ENCODE measurements at regions not wholly inside any gene's neighbourhood (a gene's known extent, or its start where the extent isn't known, plus 50 kb on each side); places are given as distances from the start of the nearest gene placed in this dataset.
"Not testable (repeated sequence)": the region's sequence is repeated elsewhere in the genome, so short reads cannot be mapped to it uniquely, and the experiment has no call there.

DNA sequence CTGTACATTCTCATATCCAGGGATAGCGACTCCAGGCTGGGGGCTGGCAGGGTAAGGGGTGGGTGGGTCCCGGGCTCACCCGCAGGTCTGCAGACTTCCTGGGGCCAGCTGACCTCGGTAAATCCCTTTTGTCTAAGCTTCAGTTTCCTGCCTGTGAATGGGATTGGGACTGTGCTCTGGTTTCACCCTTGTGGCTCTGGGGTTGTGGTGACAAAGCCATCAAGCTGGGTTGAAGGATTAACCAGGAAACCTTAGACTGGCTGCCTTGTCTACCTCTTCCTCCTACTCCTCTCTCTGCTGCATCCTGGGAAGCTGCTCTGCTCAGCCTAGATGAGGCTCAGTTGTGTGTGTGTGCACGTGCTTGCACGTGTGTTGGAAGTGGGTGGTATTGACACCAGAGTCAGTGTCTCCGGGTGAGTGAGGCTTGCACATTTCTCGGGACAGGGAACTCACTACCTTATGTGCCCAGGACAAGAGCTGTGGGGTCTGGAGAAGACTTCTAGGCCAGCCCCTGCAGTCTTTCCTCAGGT is 3078.6 kb downstream of the RPIA start:
- H3K27me3 ChIP-seq (replicated peaks); H3K36me3 ChIP-seq; DNase-seq (ENCODE audit: low read depth in 1 of 2, low spot score in 2 of 2); H3K9me3 ChIP-seq (replicated peaks); H3K4me3 ChIP-seq; H3K4me1 ChIP-seq (replicated peaks); H3K27ac ChIP-seq: not testable (repeated sequence)

GRCh38 chr2:91771604-91772003 is 3080.1 kb downstream of the RPIA start:
- not testable (repeated sequence) for H3K27ac ChIP-seq; H3K4me3 ChIP-seq; DNase-seq (ENCODE audit: low read depth in 1 of 2, low spot score in 2 of 2); H3K9me3 ChIP-seq (replicated peaks); H3K4me1 ChIP-seq (replicated peaks); H3K36me3 ChIP-seq; H3K27me3 ChIP-seq (replicated peaks)

DNA sequence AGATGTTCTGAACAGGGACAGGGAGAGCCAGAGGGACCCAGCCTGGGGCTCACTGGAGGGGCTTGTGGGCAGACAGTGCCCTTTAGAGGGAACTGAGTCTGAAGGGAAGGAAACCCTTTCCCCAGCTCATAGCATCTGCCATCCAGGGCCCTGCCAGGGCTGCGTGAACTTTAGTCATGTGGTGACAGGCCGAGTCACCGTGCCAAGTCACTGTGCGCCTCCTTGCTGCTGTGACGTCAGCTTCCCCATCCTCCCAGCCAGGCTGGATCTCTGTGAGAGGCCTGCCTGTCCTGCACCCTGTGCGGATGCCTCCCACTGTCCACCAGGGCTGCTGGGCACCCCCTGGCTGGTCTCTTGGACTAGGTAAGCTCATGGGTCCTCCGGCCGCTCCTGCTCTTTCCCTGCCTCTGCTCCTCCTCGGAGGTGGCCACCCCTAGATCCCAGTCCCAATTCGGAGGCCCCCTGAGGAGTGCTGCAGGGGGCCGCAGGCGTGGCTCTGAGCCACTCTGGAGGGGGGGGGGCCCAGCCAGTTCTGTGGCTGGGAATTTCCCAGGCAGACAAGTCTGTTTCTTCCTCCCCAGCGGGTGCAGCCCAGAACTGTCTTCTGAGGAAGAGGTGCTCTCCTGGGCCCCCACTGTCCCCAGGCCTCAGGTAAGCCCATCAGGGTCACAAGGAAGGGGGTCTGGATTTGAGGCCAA is 3080.9 kb downstream of the RPIA start:
- H3K4me3 ChIP-seq; H3K27me3 ChIP-seq (replicated peaks); H3K4me1 ChIP-seq (replicated peaks); H3K36me3 ChIP-seq; H3K9me3 ChIP-seq (replicated peaks); H3K27ac ChIP-seq; DNase-seq (ENCODE audit: low read depth in 1 of 2, low spot score in 2 of 2): not testable (repeated sequence)

DNA sequence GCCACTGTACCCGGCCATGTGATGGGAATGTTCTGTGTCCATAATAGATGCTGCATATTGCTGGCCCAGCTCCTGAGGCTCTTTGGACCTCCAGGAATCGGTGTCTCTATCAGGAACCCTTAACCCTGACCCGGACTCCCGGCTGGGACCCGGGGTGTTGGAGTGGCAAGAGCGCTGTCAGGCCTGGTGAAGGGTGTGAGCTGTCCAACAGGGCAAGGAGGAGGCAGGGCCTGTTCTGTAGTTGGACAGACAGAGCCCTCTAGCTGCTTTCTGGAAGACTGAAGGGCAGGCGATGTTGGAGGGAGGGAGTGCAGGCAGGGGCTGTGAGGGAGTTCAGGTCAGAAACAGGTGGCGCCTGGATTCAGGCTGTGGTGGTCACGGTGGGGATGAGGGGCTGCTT is 3082.3 kb downstream of the RPIA start:
- H3K4me1 ChIP-seq (replicated peaks); DNase-seq (ENCODE audit: low read depth in 1 of 2, low spot score in 2 of 2); H3K27ac ChIP-seq; H3K27me3 ChIP-seq (replicated peaks); H3K36me3 ChIP-seq; H3K9me3 ChIP-seq (replicated peaks); H3K4me3 ChIP-seq: not testable (repeated sequence)

- H3K36me3 ChIP-seq; H3K4me1 ChIP-seq (replicated peaks); H3K9me3 ChIP-seq (replicated peaks); DNase-seq (ENCODE audit: low read depth in 1 of 2, low spot score in 2 of 2); H3K4me3 ChIP-seq; H3K27ac ChIP-seq; H3K27me3 ChIP-seq (replicated peaks): not testable (repeated sequence)
Observed at GRCh38 chr2:91775193-91775592, 3083.7 kb downstream of the RPIA start.

DNA sequence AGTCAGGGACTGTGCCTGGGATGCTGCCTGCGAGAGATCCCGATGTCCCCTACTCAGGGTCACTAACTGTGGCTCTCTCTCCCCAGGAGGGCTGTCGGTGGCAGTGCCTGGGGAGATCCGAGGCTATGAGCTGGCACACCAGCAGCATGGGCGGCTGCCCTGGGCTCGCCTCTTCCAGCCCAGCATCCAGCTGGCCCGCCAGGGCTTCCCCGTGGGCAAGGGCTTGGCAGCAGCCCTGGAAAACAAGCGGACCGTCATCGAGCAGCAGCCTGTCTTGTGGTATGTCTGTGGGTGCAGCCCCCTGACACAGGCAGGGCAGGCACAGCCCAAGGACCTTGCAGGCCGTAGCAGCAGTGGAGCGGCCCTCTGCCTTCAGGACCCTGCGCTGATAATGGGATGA is 3088.9 kb downstream of the RPIA start:
- not testable (repeated sequence) for H3K9me3 ChIP-seq (replicated peaks); H3K27ac ChIP-seq; DNase-seq (ENCODE audit: low read depth in 1 of 2, low spot score in 2 of 2); H3K4me3 ChIP-seq; H3K27me3 ChIP-seq (replicated peaks); H3K36me3 ChIP-seq; H3K4me1 ChIP-seq (replicated peaks)

GRCh38 chr2:91809391-91809790 is 3061.8 kb upstream of the TEKT4 start:
- not testable (repeated sequence) for H3K4me1 ChIP-seq (replicated peaks); H3K4me3 ChIP-seq; H3K9me3 ChIP-seq (replicated peaks); H3K27me3 ChIP-seq (replicated peaks); DNase-seq (ENCODE audit: low read depth in 1 of 2, low spot score in 2 of 2); H3K27ac ChIP-seq; H3K36me3 ChIP-seq

- Histone ChIP-seq H3K36me3 (no peaks in the 10 kb centered on the region), H3K9me3 (replicated peaks) (no peaks in the 10 kb centered on the region), H3K4me3 (no peak overlapping the region), H3K4me1 (replicated peaks) (no peaks in the 10 kb centered on the region), H3K27me3 (replicated peaks) (peaks cover 9% of the 10 kb centered on the region; the same call in 1 of the 2 replicates), H3K27ac (no peak overlapping the region)
- no peak for DNase-seq (ENCODE audit: low read depth in 1 of 2, low spot score in 2 of 2)
Observed at GRCh38 chr2:91839904-91840868, 3031.0 kb upstream of the TEKT4 start.

GRCh38 chr2:91842264-91842663 is 3029.0 kb upstream of the TEKT4 start:
- not testable (repeated sequence) for H3K4me3 ChIP-seq; H3K9me3 ChIP-seq (replicated peaks); H3K36me3 ChIP-seq; H3K27ac ChIP-seq; H3K27me3 ChIP-seq (replicated peaks); DNase-seq (ENCODE audit: low read depth in 1 of 2, low spot score in 2 of 2); H3K4me1 ChIP-seq (replicated peaks)

DNA sequence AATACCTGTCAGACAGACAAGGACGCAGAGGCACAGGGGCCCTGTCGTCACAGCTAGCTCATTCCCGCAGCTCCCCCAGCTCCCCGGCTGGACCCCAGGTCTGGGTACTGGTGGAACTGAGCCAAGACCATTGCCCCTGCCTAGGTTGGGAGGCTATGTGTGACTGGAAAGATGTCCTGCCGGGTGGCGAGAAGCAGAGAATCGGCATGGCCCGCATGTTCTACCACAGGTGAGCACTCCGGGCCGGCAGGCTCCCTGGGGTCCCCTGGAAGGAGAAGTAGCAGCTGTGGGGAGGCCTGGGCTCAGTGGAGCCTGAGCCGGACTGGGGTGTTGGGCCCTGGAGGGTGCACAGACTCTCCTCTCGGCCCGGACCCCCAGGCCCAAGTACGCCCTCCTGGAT is 3028.3 kb upstream of the TEKT4 start:
- H3K27me3 ChIP-seq (replicated peaks); H3K9me3 ChIP-seq (replicated peaks); H3K27ac ChIP-seq; DNase-seq (ENCODE audit: low read depth in 1 of 2, low spot score in 2 of 2); H3K36me3 ChIP-seq; H3K4me3 ChIP-seq; H3K4me1 ChIP-seq (replicated peaks): not testable (repeated sequence)

DNA sequence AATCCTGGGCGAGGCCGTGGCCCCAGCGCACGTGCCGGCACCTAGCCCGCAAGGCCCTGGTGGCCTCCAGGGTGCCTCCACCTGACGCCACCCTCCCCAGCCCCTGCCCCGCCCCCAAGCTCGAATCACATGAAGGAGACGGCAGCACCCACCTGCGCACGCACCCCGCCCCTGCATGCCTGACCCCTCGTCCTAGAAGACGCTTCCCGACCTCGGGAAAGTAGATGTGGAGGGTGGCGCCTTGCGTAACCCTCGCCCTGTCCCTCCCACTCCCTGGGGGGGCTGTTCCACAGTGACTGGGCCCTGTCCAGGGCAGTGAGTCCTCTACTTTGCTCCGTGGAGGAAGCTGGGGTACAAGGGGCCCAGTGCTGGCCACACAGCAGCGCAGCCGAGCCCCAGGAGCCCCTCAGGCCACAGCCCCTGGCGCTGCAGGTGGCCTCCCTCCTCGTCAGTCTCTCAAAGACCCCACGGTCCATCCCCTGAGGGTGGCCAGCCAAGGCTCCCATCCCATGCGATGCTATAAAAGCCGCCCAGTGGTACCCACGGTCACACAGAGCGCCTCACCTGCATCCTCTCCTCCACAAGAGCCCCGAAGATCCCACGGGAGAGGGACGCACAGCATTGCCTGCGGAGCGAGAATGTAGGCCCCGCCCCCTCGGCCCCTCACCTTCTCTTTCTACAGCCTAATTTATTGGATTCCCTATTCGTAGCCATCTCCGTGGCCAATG is 3027.3 kb upstream of the TEKT4 start:
- not testable (repeated sequence) for H3K4me3 ChIP-seq; H3K9me3 ChIP-seq (replicated peaks); H3K4me1 ChIP-seq (replicated peaks); H3K27ac ChIP-seq; H3K36me3 ChIP-seq; DNase-seq (ENCODE audit: low read depth in 1 of 2, low spot score in 2 of 2); H3K27me3 ChIP-seq (replicated peaks)

DNA sequence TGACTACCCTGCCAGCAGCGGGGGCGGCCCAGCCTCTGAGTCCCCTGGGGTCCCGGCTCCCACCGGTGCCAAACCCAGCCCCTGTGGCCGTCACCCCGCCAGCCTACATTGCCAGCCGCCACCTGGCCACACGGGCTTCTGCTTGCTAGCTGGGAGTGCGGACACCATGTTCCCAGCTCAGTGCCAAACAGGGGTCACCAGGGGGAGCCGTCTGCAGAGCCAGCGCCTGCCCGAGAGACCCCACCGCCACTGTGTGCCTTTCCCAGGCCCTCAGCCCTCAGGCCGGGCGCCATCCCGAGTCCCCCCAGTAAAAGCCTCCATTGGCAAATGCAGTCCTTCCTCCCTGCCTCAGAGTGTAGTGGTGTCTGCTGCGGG is 3026.8 kb upstream of the TEKT4 start:
- DNase-seq (ENCODE audit: low read depth in 1 of 2, low spot score in 2 of 2); H3K9me3 ChIP-seq (replicated peaks); H3K4me3 ChIP-seq; H3K36me3 ChIP-seq; H3K4me1 ChIP-seq (replicated peaks); H3K27me3 ChIP-seq (replicated peaks); H3K27ac ChIP-seq: not testable (repeated sequence)

DNA sequence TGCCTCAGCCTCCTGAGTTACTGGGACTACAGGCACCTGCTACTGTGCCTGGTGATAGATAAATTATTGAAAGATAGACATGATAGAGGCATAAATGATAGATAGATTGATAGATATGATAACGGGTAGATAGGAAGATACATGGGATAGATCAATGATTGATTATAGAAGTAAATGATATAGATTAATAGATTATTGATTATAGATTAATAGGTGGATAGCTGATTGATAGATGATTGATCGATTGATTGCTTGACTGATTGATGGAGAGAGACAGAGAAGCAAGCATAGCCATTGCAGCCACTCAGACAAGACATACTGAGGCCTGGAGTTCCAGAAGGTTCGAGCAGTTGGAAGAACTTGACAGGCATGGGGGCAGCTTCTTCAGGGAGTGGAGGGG is 3024.8 kb upstream of the TEKT4 start:
- not testable (repeated sequence) for H3K4me1 ChIP-seq (replicated peaks); H3K27me3 ChIP-seq (replicated peaks); H3K27ac ChIP-seq; H3K9me3 ChIP-seq (replicated peaks); H3K4me3 ChIP-seq; DNase-seq (ENCODE audit: low read depth in 1 of 2, low spot score in 2 of 2); H3K36me3 ChIP-seq
